Stimulated activated CD4-positive, alpha-beta T cell treated with anti-CD3 and anti-CD28 coated beads, Interleukin-15, amount 100 ng/mL, for 24 hours (primary cell): ENCODE measurements at regions not wholly inside any gene's neighbourhood (a gene's known extent, or its start where the extent isn't known, plus 50 kb on each side); places are given as distances from the start of the nearest gene placed in this dataset.

Experiments used
- DNase-seq: peaks from one replicate; pipeline ENCODE4 v3.0.0-alpha.2; 2020

DNA sequence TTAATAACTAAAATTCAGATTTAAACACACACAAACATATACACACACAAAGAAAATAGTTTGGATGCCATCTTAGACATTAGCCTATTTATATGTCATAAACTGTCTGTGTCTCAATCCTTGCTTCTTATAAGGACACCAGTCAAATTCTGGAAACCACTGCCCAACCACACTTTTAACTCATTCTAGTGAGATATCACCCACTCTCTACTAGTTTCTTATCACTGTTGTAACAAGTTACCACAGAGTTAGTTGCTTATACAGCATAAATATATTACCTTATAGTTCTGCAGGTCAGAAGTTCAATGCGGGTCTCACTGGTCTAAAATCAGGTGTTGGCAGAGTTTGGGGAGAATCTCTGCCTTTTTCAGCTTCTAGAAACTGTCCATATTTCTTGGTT is 239.1 kb downstream of the MTX2 start:
- no peak for DNase-seq

DNA sequence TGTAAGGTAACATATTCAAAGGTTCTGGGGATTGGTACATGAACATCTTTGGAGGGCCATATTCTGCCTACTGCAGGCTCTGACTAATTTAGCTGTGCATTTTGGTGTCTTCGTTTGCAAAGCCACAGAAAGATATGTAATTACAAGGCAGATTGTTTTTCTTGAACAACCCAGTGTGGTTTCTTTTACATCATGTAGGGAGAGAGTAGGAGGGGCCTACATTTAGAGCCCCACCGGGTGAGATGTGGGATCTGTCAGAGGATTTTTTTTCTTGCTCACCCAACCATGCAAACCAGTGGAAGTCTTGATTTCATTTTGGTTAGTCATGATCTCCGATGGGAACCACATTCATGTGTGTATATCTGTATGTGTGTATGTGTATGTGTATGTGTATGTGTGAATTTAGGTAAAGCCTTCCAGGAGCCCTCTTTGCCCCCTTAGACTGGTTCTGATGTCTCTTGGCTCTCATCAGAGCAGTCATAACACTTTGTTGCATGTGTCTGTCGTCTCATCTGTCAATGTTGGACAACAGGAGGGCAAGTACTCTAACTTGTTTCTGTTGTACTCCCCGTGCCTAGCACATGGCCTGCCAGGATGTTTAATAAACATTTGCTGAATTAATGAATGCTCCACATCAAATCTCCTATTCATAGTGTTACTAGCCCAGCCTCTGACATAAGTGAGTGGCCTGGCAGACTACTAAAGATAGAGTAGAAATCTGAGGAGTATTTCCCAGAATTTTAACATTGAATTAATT is 239.9 kb downstream of the MTX2 start:
- DNase-seq, result no peak

DNA sequence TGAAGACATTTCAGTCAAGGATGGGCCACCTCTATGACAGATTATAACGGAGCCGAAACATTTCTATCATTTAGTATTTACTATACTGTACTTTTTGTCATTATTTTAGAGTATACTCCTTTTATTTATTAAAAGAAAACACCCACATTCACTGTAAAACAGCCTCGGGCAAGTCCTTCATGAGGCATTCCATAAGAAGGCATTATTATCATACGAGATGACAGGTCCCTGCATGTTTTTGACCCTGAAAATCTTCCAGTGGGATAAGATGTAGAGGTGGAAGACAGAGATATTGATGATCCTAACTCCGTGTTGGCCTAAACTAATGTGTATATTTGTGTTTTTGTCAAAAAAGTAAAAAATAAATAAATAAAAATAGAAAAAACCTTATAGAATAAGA is 245.0 kb downstream of the MTX2 start:
- DNase-seq, result no peak

DNA sequence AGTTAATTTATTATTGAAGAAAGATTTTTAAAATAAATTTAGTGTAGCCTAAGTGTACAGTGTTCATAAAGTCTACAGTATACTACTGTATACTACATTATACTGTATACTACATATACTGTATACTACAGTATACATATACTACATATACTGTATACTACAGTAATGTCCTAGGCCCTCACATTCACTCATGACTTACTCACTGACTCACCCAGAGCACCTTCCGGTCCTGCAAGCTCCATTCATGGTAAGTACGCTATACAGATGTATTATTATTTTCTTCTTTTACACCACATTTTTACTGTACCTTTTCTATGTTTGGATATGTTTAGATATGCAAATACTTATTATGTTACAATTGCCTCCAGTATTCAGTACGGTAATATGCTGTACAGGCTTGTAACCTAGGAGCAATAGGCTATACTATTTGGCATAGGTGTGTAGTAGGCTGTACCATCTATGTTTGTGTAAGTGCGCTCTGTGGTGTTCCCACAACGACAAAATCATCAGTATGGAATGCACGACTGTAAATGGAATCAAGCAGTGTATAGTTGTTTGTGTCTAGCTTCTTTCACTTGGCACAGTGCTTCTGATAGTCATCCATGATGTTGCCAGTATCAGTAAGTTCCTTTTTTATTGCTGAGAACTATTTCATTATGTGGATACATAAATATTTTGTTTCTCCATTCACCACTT is 245.7 kb downstream of the MTX2 start:
- DNase-seq, result no peak

DNA sequence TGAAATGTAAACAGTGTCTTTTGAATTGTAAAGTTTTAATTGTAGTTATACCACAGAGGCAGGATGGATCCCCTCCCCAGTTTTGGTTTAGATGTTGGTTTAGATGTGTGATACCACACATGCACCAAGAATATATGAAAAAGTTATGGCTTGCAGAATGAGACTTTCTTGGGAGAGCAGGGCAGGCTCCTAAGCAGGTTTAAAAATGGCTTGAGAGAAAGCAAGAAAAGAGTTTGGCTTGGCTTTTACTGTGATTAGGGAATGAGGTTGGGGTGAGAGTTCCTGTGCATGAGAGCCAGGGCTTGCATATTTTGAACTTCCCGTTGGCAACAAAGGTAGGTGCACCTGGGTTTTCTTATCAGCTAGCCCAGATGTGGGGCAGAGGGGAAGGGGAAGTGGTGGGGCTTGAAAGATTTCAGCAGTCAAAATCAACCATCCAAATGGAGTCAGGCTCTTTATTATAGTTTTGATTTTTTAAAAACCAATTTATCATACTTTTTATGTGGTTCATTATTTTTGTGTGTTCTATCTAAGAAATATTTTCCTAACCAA is 246.9 kb downstream of the MTX2 start:
- no peak for DNase-seq

DNA sequence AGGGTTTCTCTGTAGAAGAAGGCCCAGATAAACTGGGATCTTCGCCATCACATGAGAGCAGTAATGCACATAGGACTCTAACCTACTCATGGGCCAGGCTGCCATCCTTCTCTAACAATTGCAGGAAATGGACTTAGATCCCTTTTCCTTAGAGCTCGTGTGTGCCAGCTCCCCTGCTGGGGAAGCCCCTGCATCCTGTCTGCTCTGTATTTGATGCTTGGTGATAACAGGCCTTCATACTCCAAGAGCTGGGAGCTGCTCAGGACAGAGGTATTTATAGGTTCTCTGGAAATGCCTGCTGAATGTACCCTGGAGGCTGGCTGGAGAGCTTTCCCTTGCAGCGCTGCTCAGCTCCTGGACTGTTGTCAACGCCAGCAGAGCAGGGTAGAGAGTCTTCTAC is 249.6 kb downstream of the MTX2 start:
- DNase-seq, result no peak

DNA sequence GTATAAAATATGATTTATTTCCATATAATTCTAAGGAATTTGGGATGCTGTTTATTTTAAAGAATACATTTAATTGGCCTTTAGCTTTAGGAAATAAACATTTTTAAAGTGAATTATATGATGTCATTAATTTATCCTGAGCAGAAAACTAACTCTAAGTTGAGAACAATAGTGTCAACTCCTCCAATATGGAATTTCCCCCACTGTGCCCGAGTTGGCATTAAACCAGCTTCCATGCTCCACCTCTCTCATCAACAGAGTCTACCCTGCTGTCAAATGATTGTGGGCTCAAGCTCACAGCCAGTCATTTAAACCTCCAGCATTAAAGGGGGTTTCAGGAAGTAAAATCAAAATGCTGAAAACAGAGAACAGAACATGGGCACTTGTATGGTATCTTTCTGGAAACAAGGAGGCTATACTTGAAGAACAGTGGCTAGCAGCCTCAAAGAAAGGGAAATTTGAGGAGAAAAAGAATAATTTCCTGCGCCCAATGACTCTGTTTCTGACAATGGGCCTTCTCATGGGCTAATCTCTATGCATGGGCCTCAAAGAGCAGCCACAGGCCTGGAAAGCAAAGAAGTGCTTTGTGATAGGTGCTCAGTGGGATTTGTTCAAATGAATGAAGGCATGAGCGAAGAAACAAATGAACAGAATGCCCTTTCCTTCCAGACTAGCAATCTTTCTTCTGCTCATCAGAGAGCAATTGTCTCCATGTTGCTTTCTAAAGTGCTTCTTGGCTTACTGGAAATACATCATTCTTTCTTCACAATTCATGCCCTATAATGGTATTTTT is 252.8 kb downstream of the MTX2 start:
- DNase-seq, result no peak

DNA sequence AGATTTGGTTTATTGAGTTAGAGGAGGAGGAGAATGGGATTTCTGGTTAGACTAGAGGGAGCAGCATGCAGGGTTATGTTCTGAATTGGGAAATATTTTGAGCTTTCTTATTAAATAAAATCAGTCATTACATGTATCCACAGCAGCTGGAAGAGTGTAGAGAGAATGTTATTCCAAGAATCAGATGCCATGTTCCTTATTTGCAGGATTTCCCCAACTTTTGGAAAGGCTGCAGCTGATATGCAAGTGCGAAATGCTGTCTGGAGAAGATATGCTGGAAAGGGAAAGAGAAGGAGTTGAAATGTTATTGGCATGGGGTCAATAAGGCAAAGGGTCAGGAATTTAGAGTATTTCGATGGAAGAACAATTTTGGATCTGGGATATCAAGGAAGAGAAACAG is 255.8 kb downstream of the MTX2 start:
- DNase-seq, result no peak

DNA sequence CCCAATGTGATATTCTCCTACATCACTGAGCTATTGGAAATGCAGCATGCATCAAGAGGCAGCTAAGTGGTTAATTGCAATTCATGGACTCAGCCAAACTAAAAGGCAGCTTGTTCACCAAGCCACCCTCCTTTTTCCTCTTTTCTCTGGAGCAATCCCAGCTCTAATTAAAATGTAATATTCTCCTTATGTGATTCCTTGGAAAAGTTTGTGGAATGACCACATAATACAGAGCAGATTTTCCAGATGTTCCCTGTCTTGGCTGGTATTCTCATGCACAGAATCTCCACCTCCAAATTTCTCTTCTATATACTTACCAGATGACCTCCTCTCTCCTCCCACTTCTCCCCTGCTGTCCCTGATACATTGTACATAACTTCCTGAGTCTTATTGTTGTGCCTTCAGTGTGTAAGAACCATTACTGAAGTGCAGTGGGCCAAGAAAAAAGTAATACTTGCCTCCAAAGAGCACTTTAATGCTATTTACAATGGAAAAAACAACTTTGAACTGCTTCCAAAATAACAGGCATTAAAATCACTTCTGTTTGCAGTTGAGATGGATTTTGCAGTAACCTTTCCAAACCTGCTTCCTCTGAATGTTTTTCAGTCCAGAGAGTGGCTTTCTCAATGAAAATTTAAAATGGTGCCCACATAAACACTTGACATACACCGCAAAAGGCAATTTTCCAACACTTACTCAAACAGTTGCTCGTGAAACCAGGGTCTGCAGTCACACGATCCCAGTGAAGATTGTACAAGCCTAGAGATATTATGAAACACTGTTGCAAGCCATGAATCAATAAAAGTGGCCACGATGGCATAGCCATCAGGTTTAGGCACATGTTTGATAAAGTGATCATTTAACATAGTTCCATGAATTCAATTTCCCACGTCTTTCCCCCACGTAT is 258.0 kb downstream of the MTX2 start:
- DNase-seq, result no peak

DNA sequence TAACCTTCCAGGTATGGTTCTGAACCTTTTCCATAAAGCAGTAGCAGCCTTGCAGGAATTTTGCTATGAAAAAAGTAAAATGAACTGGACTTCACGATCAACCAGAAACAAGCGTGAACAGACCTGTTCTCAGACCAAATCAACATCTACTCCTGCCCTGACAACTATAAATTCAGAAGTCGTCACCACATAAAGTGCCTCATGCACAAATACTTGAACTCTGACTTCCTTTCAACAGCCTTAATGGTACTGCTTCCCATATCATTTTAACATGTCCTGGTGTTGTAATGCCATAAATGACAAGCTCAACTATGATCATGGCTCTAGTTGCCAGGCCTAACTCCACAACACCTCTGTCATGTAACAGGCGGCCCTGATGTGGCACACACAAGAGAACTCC is 262.4 kb downstream of the MTX2 start:
- DNase-seq, result no peak

DNA sequence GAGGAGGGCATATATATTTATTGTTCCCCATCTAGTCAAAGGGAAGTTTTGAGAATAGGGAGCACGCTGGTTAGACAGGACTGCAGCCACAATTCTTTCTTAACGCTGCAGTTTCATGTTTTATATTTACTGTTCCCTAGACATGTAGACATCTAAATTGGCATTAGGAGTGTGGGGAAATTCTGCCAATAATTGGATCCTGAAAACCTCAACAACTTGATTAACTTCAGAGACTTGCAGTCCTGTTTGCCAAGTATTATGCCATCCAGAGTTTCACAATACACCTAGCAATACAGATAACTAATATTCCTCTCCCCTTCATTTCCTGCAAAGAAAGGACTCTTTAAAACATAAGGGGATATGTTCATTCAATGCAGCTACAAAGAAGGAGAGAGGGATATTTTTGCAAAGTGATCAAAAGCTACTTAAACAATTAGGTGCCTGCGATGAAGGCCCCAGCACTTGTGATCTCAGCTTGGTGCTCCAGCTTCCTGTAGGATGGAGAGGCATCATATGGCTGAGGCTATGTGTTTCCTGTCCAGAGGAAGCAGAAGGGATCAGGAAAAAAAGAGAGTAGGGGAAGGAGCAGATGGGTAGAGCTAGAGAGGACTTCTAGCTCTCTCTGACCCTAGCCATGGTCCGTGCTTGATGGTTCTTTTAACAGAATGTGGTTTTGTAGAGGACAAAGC is 264.4 kb downstream of the MTX2 start:
- no peak for DNase-seq

DNA sequence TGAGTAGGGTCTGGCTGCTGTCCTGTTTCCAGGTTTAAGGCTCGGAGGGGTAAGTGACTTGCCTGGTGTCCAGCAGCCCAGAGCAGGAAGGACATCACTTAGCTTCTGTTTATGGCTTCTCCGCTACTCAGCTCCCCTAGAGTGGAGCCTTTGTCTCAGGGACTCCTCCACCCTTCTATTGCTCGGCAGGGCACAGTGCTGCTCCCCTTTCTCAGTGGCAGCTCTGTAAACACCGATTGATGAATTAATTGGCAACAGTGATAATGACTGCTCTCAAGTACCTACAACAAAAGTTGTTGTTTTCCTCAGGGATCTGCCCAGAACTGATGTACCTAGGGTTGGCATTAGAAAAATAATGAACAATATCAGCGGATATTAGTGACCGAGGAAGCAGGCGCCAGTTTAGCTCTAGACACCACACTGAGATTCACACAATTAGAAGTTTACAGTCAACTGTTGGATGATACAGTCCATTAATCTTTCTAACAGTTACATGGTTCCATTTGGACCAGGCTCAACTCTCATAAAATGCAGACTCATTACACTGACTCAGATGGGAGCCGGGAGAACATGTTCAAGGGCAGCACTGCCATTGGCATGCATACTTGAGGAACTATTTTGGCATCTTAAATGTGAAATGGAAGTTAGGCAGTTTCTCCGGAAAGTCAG is 265.7 kb downstream of the MTX2 start:
- no peak for DNase-seq

DNA sequence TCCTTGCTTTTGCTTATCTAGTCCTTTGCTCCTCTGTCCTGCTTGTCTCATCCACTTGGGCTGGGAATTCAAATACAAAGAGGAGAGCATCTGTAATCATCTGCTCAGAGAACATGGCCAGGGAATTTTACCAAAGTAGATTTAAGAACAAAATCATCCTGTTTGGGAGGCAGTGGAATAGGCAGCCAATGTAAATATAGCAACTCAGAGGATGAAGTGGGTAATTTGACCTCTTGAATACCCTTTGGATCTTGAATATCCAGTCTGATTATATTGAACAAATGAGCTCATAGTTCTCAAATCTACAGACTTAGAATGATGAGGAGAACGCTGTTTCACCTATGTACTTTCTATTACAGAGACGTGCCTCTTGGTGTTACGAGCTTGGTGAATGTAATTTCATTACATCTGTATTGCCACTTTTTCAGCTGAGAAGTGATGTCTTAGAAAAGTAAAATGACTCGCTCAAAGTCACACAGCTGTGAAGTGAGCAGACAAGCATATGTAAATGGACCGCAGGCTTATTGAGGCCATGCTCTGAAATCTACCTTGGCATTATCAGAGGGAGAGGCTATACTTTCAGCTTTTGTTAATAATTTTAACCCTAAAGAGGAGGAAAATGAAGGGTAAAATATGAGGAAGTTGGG is 266.3 kb downstream of the MTX2 start:
- no peak for DNase-seq

DNA sequence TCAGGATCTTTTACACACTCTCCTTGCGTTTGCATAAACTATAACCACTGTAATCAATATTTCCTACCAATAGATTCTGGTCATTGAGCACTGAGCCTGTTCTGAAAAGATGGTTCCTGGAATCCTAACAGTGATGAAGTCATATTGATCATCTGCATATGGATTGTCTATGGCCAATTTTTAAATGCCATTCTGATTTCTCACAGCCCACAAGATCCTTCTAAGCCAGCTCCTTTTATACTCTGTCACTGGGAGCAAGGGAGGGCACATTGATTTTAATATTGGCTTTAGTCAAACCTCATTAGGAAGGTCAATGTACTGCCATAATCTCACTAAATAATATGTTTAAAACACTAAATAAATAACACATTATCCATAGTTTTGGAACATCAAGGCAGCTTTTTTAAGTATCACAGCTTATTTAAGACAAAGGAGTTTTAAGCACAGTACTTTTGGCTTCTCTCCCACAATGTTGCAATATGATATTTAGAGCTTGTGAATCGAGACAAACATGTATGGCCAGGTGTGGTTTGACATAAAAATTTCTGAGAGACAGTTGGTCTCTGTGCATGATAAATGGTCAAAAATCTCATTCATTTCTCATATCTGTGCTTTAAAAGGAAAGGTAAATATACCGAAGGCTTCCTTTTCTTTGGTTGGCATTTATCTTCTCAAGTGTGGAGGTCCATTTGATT is 267.3 kb downstream of the MTX2 start:
- DNase-seq, result no peak

DNA sequence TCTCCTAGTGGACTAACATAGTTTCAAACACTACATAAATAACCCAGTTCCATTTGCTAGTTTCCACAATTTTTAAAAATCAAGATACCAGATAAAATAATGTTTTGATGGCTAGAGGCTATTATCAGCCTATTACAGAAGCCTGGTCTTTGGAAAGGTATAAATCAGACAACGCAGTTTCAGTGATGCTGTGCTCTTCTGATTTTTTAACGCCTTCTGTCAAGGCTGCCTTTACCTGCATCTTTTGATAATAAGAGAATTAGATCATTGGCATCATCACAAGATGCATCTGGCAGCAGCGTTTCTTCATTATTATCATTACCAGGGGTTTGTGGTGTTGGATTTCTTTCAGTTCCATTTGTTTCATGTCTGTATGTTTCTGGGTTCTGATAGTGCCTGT is 268.7 kb downstream of the MTX2 start:
- DNase-seq, result no peak

DNA sequence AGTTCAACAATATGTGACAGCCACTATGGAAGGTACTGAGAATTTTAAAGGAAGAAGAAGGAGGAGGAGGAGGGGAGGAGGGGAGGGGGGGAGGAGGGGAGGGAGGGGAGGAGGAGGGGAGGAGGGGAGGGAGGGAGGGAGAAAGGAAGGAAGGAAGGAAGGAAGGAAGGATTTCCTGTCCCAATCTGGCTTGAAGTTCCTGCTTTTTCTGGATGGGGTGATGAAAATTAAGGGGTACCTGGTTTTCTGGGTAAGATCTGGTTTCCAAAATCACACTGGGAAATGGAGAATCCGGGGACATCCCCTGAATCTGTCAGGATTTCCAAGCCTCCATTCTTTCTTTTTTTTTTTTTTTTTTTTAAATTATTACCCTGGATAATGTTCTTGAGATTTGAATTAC is 271.8 kb downstream of the MTX2 start:
- DNase-seq, result no peak

DNA sequence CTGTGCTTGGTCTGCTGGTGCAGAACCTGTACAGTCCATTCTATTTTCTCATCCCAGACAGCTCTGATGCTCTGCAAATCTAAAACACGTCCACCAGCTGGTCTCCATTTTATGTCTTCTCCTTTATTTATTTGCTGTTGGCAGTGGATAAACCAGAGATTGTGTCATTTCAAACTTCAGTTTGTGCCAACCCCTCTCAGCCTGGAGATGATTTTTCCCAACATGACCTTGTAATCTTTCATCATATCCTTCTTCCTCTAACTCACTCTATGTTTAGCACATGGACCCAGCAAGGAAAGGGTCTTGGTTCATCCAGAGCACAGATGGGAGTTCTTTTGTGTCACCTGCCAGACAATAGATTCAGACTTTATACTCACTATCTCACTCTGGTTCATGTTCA is 273.2 kb downstream of the MTX2 start:
- DNase-seq, result no peak

DNA sequence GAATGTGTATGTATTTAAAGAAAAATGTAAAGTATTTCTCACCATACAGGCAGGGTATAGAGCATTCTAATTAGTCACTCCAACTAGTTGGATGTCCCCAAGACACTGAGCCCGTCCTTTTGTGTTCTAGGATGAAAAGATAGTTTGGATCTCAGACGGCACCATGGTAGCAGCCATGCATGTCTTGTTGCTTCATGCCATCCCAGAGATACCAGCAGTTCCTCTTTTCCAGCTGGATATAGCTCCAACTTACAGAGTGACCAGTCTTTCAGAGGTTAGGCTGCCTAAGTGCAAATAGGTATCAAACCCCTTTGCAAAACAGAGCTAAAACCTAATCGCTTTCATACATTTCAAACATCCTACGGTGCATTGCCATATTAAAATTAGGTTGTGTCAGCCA is 275.3 kb downstream of the MTX2 start:
- DNase-seq, result no peak

DNA sequence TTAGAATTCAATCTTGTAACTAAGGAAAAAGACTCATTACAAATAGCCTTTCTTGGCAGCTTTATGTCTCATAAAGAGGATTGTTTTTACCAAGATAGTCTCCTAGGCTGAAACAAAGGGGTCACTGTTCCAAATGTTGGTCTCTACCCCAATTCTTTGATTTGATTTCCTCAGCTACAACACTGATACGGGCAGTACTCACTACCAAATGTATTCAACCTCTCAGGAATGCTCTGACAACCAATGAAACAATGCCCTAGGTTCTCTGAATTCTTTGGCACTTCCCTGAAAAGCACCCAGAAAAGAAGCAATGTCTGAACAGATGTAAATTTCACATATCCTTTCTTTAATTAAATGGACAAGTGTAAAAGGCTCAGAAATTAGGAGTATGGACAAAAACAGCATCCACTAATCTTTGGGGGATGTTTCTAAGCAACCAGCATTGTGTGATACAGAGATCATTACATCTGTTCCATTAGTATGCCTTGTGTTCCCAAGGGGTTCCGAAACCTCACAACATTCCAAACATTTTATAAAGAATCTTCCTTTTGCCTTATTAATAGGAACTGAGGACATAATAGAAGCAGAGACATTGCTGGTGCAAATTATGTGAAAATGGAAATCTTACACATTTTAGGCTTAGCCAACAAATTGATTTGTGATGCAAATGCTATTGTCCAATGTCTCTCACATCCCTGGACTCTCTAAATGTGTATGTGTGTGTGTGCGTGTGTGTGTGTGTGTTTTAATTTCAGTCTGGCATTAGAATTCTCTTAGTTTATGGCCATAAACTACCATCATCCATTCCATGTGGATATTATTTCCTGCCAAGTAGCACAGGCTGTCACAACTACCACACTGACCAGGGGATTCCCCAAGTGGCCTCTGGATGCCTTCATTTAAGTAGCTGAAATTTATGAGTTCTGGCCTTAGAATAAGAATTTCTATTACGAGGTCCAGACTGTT is 276.0 kb downstream of the MTX2 start:
- no peak for DNase-seq
